Uterus (tissue), 3 donors: ENCODE measurements at regions not wholly inside any gene's neighbourhood (a gene's known extent, or its start where the extent isn't known, plus 50 kb on each side); places are given as distances from the start of the nearest gene placed in this dataset.

Experiments used
- DNase-seq, 2 donors: peaks; one replicate each; pipeline ENCODE4 v3.0.0-alpha.2; 2019 to 2020
- H3K27ac ChIP-seq, 2 donors: fragments of 200-600 bp; sonication (generic); 1 replicate in 1 of 2; 2 replicates in 1 of 2; pipeline ENCODE4 v1.5.1; 2016 to 2018
- H3K27me3 ChIP-seq, 2 donors: fragments of 200-600 bp; sonication (generic); one replicate each; pipeline ENCODE4 v1.5.1; 2018 to 2019; ENCODE audit warnings: control low read depth in 1 of 2
- H3K36me3 ChIP-seq, 2 donors: fragments of 200-600 bp; sonication (generic); one replicate each; pipeline ENCODE4 v1.5.1; 2019; ENCODE audit warnings: control low read depth in 1 of 2
- H3K4me1 ChIP-seq, 2 donors: fragments of 200-600 bp; sonication (generic); one replicate each; pipeline ENCODE4 v1.5.1; 2018 to 2019; ENCODE audit warnings: control low read depth in 1 of 2
- H3K4me3 ChIP-seq, 2 donors: fragments of 200-600 bp; sonication (generic); 1 replicate in 1 of 2; 2 replicates in 1 of 2; pipeline ENCODE4 v1.5.1; 2018 to 2019; ENCODE audit warnings: mild to moderate bottlenecking in 1 of 2
- H3K9me3 ChIP-seq, 2 donors: fragments of 200-600 bp; sonication (generic); one replicate each; pipeline ENCODE4 v1.5.1; 2019; ENCODE audit warnings: control low read depth in 1 of 2
- POLR2A ChIP-seq, 2 donors: fragments of 450-650 bp; IDR thresholded peaks; one replicate each; pipeline ENCODE4 v1.6.1; 2016; ENCODE audit warnings: antibody characterized with exemption in 2 of 2, mild to moderate bottlenecking in 1 of 2, moderate library complexity in 1 of 2
- intact Hi-C: fragments of 100-400 bp; cut with DNase I; formaldehyde crosslinking; loops from one replicate; pipeline ENCODE4 v1.15.1; 2023; ENCODE audit warnings: low total_unique reads
- TF ChIP-seq, protein P1 (sequence below), 4 experiments: fragments of 200-600 bp in 2 of 4; fragments of 450-650 bp in 2 of 4; sonication (generic) in 2 of 4; IDR thresholded peaks; one replicate each; pipeline ENCODE4 v1.5.1; 2016 to 2019; ENCODE audit warnings: antibody characterized with exemption in 4 of 4, mild to moderate bottlenecking in 2 of 4, moderate library complexity in 1 of 4
- donor health status: DM: yes; HTN: yes; CAD: no.

DNA sequence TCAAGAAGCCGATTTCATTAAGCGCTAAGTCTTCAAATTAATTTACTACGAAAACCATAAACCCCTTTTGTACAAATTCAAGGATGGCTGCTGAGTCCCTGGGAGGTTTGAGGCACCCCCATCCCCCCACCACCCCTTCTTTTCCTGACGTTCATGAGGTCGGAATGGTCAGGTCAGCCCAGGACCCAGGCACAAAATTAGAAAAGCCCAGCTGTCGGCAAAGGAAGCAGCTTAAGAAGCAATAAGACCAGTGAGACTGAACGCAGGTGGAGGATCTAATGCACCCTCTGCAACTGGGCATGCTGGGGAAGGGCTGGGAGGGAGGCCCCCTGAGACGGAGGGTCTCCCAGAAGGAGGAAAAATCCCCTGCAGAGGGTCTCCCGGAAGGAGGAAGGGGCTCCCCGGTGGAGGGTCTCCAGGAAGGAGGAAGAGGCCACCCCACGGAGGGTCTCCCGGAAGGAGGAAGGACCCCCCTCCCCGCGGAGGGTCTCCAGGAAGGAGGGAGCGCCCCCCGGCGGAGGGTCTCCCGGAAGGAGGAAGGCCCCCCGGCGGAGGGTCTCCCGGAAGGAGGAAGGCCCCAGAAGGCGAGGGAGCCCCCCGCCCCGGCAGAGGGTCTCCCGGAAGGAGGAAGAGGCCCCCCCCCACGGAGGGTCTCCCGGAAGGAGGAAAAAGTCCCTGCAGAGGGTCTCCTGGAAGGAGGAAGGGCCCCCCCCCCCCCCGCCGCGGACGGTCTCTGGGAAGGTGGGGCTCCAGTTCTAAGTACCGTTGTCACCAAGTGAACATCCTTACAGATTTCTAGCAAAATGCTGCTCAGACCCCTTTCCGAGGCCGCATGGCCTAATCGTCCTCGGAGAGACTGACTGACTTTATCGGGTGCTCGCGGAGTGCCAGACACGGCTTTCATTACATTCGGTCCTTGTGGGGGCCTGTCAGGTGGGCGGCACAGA is 74.4 kb upstream of the FCN1 start:
- no peak for TF ChIP-seq POLR2A (IDR thresholded peaks at IDR 0.05)
- Histone ChIP-seq H3K27me3 (no peaks in the 10 kb centered on the region), H3K4me1 (no peaks in the 10 kb centered on the region), H3K4me3 (no peak overlapping the region), H3K36me3 (no peaks in the 10 kb centered on the region), H3K27ac (no peak overlapping the region), H3K9me3 (peaks cover 0 to 4% of the 10 kb centered on the region in 2 donors)
- DNase-seq: no peak
- intact Hi-C loops: no loop called here

DNA sequence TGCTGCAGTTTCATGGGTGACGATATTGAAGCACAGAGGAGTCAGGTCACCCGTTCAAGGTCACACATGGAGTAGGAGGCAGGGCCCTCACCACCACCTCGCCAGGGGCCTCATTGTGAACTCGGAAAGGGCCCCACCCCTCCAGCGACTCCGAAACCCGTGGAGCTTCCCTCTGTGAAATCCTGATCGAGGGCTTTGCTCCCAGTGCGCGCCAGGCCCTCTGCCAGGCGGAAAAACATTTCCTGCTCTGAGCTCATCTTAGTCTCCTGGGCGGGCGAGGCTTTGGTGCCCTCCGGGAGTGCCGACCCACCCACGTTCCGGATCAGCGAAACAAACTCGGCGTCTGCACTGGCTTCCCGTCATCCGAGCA is 75.0 kb upstream of the FCN1 start:
- Histone ChIP-seq H3K4me3 (no peak overlapping the region), H3K4me1 (no peaks in the 10 kb centered on the region), H3K9me3 (no peaks in the 10 kb centered on the region), H3K36me3 (no peaks in the 10 kb centered on the region), H3K27ac (no peak overlapping the region), H3K27me3 (no peaks in the 10 kb centered on the region)
- peak in 1 of 2 donors; percentile 30 for DNase-seq
- intact Hi-C loops: no loop called here
- no peak for TF ChIP-seq POLR2A (IDR thresholded peaks at IDR 0.05)
- TF ChIP-seq, protein P1, sequence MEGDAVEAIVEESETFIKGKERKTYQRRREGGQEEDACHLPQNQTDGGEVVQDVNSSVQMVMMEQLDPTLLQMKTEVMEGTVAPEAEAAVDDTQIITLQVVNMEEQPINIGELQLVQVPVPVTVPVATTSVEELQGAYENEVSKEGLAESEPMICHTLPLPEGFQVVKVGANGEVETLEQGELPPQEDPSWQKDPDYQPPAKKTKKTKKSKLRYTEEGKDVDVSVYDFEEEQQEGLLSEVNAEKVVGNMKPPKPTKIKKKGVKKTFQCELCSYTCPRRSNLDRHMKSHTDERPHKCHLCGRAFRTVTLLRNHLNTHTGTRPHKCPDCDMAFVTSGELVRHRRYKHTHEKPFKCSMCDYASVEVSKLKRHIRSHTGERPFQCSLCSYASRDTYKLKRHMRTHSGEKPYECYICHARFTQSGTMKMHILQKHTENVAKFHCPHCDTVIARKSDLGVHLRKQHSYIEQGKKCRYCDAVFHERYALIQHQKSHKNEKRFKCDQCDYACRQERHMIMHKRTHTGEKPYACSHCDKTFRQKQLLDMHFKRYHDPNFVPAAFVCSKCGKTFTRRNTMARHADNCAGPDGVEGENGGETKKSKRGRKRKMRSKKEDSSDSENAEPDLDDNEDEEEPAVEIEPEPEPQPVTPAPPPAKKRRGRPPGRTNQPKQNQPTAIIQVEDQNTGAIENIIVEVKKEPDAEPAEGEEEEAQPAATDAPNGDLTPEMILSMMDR (IDR thresholded peaks at IDR 0.05): no peak

DNA sequence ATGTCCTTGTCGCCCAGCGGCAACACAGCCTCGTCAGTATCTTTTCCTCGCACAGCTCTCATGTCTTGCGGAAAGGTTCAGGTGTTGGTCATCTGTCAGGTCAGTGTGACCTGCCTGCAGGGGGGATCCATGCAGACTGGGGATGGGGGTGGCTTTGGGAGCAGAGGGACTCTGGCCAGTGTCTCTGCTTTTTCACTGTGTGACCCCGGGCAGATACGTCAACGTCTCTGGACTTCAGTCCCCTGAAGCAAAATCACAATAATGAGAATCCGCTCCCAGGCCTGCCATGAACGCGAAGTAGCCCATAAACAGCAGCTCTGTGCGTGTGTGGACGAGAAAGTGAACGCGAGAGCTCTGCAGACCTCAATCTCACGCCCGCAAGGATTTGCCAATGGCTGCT is 75.7 kb upstream of the FCN1 start:
- no peak for TF ChIP-seq POLR2A (IDR thresholded peaks at IDR 0.05)
- TF ChIP-seq, protein P1 (IDR thresholded peaks at IDR 0.05): no peak
- Histone ChIP-seq H3K4me3 (no peak overlapping the region), H3K9me3 (no peaks in the 10 kb centered on the region), H3K36me3 (no peaks in the 10 kb centered on the region), H3K4me1 (no peaks in the 10 kb centered on the region), H3K27me3 (no peaks in the 10 kb centered on the region), H3K27ac (no peak overlapping the region)
- intact Hi-C loops: no loop called here
- no peak for DNase-seq

DNA sequence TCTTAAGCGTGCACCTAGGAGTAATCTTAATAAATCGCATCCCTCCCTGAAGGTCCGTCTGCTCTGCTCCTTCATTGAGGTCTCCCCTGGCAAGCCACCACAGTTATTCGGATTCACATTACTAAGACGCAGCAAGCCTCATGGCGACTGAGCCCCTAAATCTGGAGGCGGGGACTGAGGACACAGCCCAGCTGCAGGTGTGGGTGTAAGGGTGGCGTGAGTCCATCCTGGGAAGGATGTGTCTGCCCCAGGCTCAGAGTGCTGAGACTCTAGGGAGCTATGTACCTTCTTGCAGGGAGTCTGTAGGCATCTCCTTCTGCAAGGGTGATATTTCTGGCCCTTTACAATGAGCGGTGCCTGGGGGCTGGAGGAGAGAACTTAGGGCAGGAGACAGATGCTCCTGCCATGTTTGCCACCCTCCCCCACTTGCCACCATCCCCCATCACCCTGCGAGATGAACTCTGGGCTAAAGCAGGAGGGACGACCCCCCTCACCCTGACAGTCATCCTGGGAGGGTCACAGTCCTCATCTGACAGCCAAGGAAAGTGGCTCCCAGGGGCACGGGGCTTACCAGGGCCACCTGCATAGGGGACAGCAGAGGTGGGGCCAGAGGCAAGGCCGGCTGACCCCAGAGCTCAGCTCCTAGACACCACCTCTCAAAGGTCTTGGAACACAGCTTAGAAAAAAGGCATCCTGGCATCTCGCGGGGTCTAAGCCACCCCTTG is 76.4 kb upstream of the FCN1 start:
- Histone ChIP-seq H3K4me3 (no peak overlapping the region), H3K4me1 (no peaks in the 10 kb centered on the region), H3K36me3 (no peaks in the 10 kb centered on the region), H3K9me3 (no peaks in the 10 kb centered on the region), H3K27me3 (no peaks in the 10 kb centered on the region), H3K27ac (no peak overlapping the region)
- DNase-seq: no peak
- TF ChIP-seq POLR2A (IDR thresholded peaks at IDR 0.05): no peak
- TF ChIP-seq, protein P1 (IDR thresholded peaks at IDR 0.05): no peak
- intact Hi-C loops: no loop called here

DNA sequence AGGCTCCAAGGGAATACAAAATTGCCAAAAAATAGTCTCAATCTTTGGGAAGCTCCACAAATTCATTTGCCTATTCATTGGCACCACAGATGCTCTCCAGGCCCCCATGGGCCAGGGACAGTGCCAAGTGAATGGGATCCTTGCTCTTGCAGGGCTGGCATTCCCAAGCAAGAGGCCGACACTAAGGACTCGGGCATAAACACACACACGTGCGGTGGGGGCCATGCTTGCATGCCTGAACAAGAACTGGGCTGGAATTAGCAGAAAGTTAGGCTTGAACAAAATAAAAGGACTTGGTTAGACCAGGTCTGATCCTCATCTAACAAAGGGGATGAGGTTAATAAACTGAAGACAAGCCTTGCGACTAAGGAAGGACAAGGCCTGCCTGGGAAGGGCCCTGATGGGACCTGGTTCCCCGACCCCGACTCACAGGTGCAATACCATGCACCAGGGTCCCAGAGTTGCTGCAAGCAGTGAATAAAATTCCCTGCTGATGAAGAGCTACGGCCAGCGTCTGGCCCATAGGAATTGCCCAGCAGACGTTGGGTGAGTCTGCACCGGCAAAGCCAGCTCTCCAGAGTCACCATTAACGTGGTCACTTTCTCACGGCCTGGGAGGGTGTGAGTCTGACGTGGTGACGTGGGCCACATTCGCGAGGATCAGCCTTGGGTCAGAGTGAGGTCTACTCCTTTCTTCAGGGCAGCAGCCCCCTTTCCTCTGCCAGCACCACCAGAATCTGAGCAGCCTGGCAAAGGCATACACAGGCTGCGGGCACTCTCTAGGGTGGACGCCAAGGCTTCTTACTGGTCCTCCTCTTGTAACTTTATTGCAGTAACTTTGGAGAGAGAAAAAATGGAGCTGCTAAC is 77.4 kb upstream of the FCN1 start:
- TF ChIP-seq, protein P1 (IDR thresholded peaks at IDR 0.05): no peak
- no peak for TF ChIP-seq POLR2A (IDR thresholded peaks at IDR 0.05)
- intact Hi-C loops: no loop called here
- DNase-seq: no peak

More for the DNA sequence above, 77.4 kb upstream of the FCN1 start:
- Histone ChIP-seq H3K9me3 (no peaks in the 10 kb centered on the region), H3K4me3 (no peak overlapping the region), H3K27ac (no peak overlapping the region), H3K27me3 (no peaks in the 10 kb centered on the region), H3K36me3 (no peaks in the 10 kb centered on the region), H3K4me1 (no peaks in the 10 kb centered on the region)
